HepG2 (cell line): ENCODE measurements at regions not wholly inside any gene's neighbourhood (a gene's known extent, or its start where the extent isn't known, plus 50 kb on each side); places are given as distances from the start of the nearest gene placed in this dataset.

Experiments
- ATAC-seq: fragments of 200-7000 bp; cut with Tn5 transposase; 3 replicates; pipeline ENCODE4 v1.9.1; 2020; ENCODE audit warnings: mild to moderate bottlenecking, moderate library complexity
- BruUV-seq: library from RNA; stranded (reverse); fragments of 400-500 nt; replicated peaks from 2 replicates; lab custom pipeline; 2021; lab: Mats Ljungman, UMichigan
- CTCF ChIA-PET: fragments of 300-600 bp; formaldehyde crosslinking; extraction: SDS; loops from one replicate; lab custom pipeline; 2021; ENCODE audit warnings: low total read pairs, inconsistent platforms, low intra/inter-chr PET ratio; lab: Yijun Ruan, JAX
- POLR2A ChIA-PET: fragments of 350-600 bp; sonication (Branson Sonifier 250); formaldehyde crosslinking; loops from one replicate; lab custom pipeline; 2020; ENCODE audit warnings: antibody characterized with exemption, inconsistent platforms; lab: Yijun Ruan, JAX
- DNase-seq: peaks from one replicate; pipeline ENCODE4 v3.0.0-alpha.2; 2015; ENCODE audit warnings: low spot score
- FAIRE-seq: peaks from 3 replicates; lab custom pipeline; 2011; peaks lifted over from hg19 to GRCh38; lab: Jason Lieb, UNC
- H2AFZ ChIP-seq: one replicate; pipeline ENCODE4 v1.6.1; 2011; ENCODE audit warnings: low read length, inconsistent platforms
- H3K27ac ChIP-seq: fragments of 300-600 bp; 3 replicates; pipeline ENCODE4 v1.8.0; 2011; ENCODE audit warnings: mixed run types, mild to moderate bottlenecking, mixed read lengths, low read length, inconsistent platforms; ENCODE audit not compliant: insufficient read depth; ENCODE audit errors: extremely low read length
- H3K27me3 ChIP-seq, 2 experiments: fragments of 200-600 bp in 1 of 2; 2 replicates in 1 of 2; 3 replicates in 1 of 2; pipeline versions ENCODE4 v1.6.0 to v1.8.0; 2011; ENCODE audit warnings: low read length in 2 of 2, mild to moderate bottlenecking in 2 of 2, moderate library complexity in 2 of 2, inconsistent platforms in 1 of 2; ENCODE audit not compliant: insufficient read depth in 2 of 2, control insufficient read depth in 1 of 2
- H3K36me3 ChIP-seq, 2 experiments: fragments of 200-600 bp in 1 of 2; replicated peaks in 1 of 2; 2 replicates in 1 of 2; 3 replicates in 1 of 2; pipeline versions ENCODE4 v1.5.1 to v1.8.0; 2011; ENCODE audit warnings: low read length in 2 of 2, inconsistent platforms in 1 of 2; ENCODE audit not compliant: insufficient read depth in 2 of 2, control insufficient read depth in 1 of 2
- H3K4me1 ChIP-seq: 2 replicates; pipeline ENCODE4 v1.5.1; 2012; ENCODE audit warnings: low read length, inconsistent platforms; ENCODE audit not compliant: insufficient read depth
- H3K4me2 ChIP-seq: 2 replicates; pipeline ENCODE4 v1.6.0; 2011; ENCODE audit warnings: low read depth, low read length, inconsistent platforms
- H3K4me3 ChIP-seq, 3 experiments: fragments of 200-600 bp in 1 of 3; sonication (generic), shearing (Covaris generic) in 1 of 3; replicated peaks in 1 of 3; 2 replicates each; pipeline ENCODE4 v1.5.1; 2011 to 2016; ENCODE audit warnings: low read length in 3 of 3, inconsistent platforms in 2 of 3, low read depth in 2 of 3, mild to moderate bottlenecking in 2 of 3, control low read depth in 1 of 3, mixed read lengths in 1 of 3; ENCODE audit not compliant: insufficient read depth in 1 of 3
- H3K79me2 ChIP-seq: one replicate; pipeline ENCODE4 v1.6.1; 2011; ENCODE audit warnings: low read length, inconsistent platforms; ENCODE audit not compliant: insufficient read depth
- H3K9ac ChIP-seq: 2 replicates; pipeline ENCODE4 v1.6.0; 2011; ENCODE audit warnings: mild to moderate bottlenecking, low read depth, low read length, inconsistent platforms; ENCODE audit not compliant: insufficient read depth
- H3K9me3 ChIP-seq: 2 replicates; pipeline ENCODE4 v1.5.1; 2012; ENCODE audit warnings: mild to moderate bottlenecking, low read length
- H4K20me1 ChIP-seq: 2 replicates; pipeline ENCODE4 v1.6.0; 2011; ENCODE audit warnings: inconsistent platforms, mild to moderate bottlenecking, low read length, moderate library complexity; ENCODE audit not compliant: insufficient read depth
- DMAP1 ChIP-seq: IDR thresholded peaks from 2 replicates; pipeline ENCODE4 v1.6.1; 2016
- DPF2 ChIP-seq: sonication (generic); formaldehyde crosslinking; IDR thresholded peaks from 2 replicates; pipeline ENCODE4 v1.4.0; 2020; ENCODE audit warnings: mild to moderate bottlenecking, low read depth, missing genetic modification reagents, borderline replicate concordance
- ELK4 ChIP-seq: sonication (generic); formaldehyde crosslinking; IDR thresholded peaks from 2 replicates; pipeline ENCODE4 v1.9.0; 2021; ENCODE audit warnings: missing genetic modification reagents, borderline replicate concordance
- GATAD1 ChIP-seq: IDR thresholded peaks from 2 replicates; pipeline ENCODE4 v1.6.1; 2016; ENCODE audit warnings: missing genetic modification reagents, missing compliant biosample characterization
- HNF1A ChIP-seq, 2 experiments: sonication (generic) in 1 of 2; formaldehyde crosslinking in 1 of 2; IDR thresholded peaks; 2 replicates each; pipeline versions ENCODE4 v1.4.0 to v1.6.1; 2016 to 2020; ENCODE audit warnings: borderline replicate concordance in 1 of 2, low read depth in 1 of 2, mild to moderate bottlenecking in 1 of 2, missing genetic modification reagents in 1 of 2
- HNRNPLL ChIP-seq: fragments of 200-400 bp; formaldehyde crosslinking; IDR thresholded peaks from 2 replicates; pipeline ENCODE4 v1.6.1; 2017; ENCODE audit warnings: mild to moderate bottlenecking, low read depth, low read length; ENCODE audit not compliant: poor library complexity, severe bottlenecking
- KMT2A ChIP-seq: sonication (generic); formaldehyde crosslinking; IDR thresholded peaks from 2 replicates; pipeline ENCODE4 v1.4.0; 2020; ENCODE audit warnings: missing genetic modification reagents
- MXD4 ChIP-seq: IDR thresholded peaks from 2 replicates; pipeline ENCODE4 v1.6.1; 2016; ENCODE audit warnings: mild to moderate bottlenecking, missing biosample characterization, missing genetic modification reagents
- NAIF1 ChIP-seq: sonication (generic); formaldehyde crosslinking; IDR thresholded peaks from 2 replicates; pipeline ENCODE4 v1.5.0; 2020; ENCODE audit warnings: mild to moderate bottlenecking, missing genetic modification reagents, borderline replicate concordance
- REPIN1 ChIP-seq: sonication (generic); formaldehyde crosslinking; IDR thresholded peaks from 2 replicates; pipeline ENCODE4 v1.8.0; 2022; ENCODE audit warnings: missing genetic modification reagents, low read depth, mild to moderate bottlenecking, borderline replicate concordance
- SATB2 ChIP-seq: sonication (generic); formaldehyde crosslinking; IDR thresholded peaks from 2 replicates; pipeline ENCODE4 v1.5.0; 2020; ENCODE audit warnings: missing genetic modification reagents
- TBP ChIP-seq: sonication (generic); formaldehyde crosslinking; IDR thresholded peaks from 2 replicates; pipeline ENCODE4 v1.5.0; 2020; ENCODE audit warnings: missing genetic modification reagents
- ZKSCAN5 ChIP-seq: sonication (generic); formaldehyde crosslinking; IDR thresholded peaks from 2 replicates; pipeline ENCODE4 v1.5.1; 2020; ENCODE audit warnings: mild to moderate bottlenecking, missing genetic modification reagents
- ZNF256 ChIP-seq: sonication (generic); formaldehyde crosslinking; conservative IDR thresholded peaks from 2 replicates; pipeline ENCODE4 v1.4.0; 2020; ENCODE audit warnings: missing genetic modification reagents
- ZNF281 ChIP-seq: sonication (generic); formaldehyde crosslinking; IDR thresholded peaks from 2 replicates; pipeline ENCODE4 v1.4.0; 2020; ENCODE audit warnings: missing genetic modification reagents, borderline replicate concordance
- ZNF343 ChIP-seq: sonication (generic); formaldehyde crosslinking; IDR thresholded peaks from 2 replicates; pipeline ENCODE4 v1.4.0; 2020; ENCODE audit warnings: mild to moderate bottlenecking, missing genetic modification reagents
- ZNF619 ChIP-seq: sonication (generic); formaldehyde crosslinking; IDR thresholded peaks from 2 replicates; pipeline ENCODE4 v1.4.0; 2020; ENCODE audit warnings: mild to moderate bottlenecking, missing genetic modification reagents
- ZNF746 ChIP-seq: sonication (generic); formaldehyde crosslinking; IDR thresholded peaks from 2 replicates; pipeline ENCODE4 v1.8.0; 2022; ENCODE audit warnings: mild to moderate bottlenecking, missing genetic modification reagents
- whole genome bisulfite sequencing: methylation state at CpG from one replicate; pipeline ENCODE4 v1.1.6; 2017; ENCODE audit warnings: low lambda C conversion rate; 5-methylcytosine and 5-hydroxymethylcytosine counted together
- in situ Hi-C: cut with HindIII; loops from 2 replicates; pipeline ENCODE4 v1.10.0; 2017; ENCODE audit warnings: low pct_unique_long_range_greater_than_20kb; ENCODE audit not compliant: extremely low pct_ligation_motif_present
- intact Hi-C: fragments of 100-400 bp; cut with micrococcal nuclease; formaldehyde crosslinking; loops from one replicate; pipeline ENCODE4 v1.10.0; 2022; ENCODE audit not compliant: unreplicated experiment

- H4K20me1 ChIP-seq, result no peaks in the 10 kb centered on the region
- no peak for DNase-seq
- H3K79me2 ChIP-seq, result no peaks in the 10 kb centered on the region
- ChIA-PET POLR2A (no interaction called here), CTCF (no interaction called here)
- no peaks in the 10 kb centered on the region for H3K9me3 ChIP-seq
- WGBS, result 45% methylated on average over 4 of the region's 7 CpGs
- no peaks in the 10 kb centered on the region for H3K4me1 ChIP-seq
- H3K4me2 ChIP-seq, result no peak overlapping the region
- H3K27me3 ChIP-seq, result peaks cover 2 to 46% of the 10 kb centered on the region in 2 experiments; a peak in 3 of 5 replicates
- BruUV-seq, result no TSS peak
- no peak for ATAC-seq
- TF ChIP-seq ZNF256 (CRISPR knock-in tag) (no peak), ZKSCAN5 (CRISPR knock-in tag) (no peak), KMT2A (CRISPR knock-in tag) (no peak), REPIN1 (CRISPR knock-in tag) (no peak), ZNF619 (CRISPR knock-in tag) (no peak), TBP (CRISPR knock-in tag) (no peak), ZNF343 (CRISPR knock-in tag) (no peak), HNF1A (IDR thresholded peaks at IDR 0.05; ENCODE audit: low read depth) (no peak), HNF1A (CRISPR knock-in tag; IDR thresholded peaks at IDR 0.05; ENCODE audit: borderline replicate concordance) (no peak), NAIF1 (CRISPR knock-in tag) (no peak), MXD4 (no peak), DPF2 (CRISPR knock-in tag) (no peak), SATB2 (CRISPR knock-in tag) (no peak), HNRNPLL (no peak), ELK4 (no peak), GATAD1 (CRISPR knock-in tag) (no peak), DMAP1 (no peak), ZNF281 (CRISPR knock-in tag) (no peak), ZNF746 (CRISPR knock-in tag) (no peak)
- H3K4me3 ChIP-seq, result no peak overlapping the region
- no peak overlapping the region for H3K27ac ChIP-seq
- no peak for FAIRE-seq
- in situ Hi-C loops (no loop called here), intact Hi-C loops (no loop called here)
- no peak overlapping the region for H2AFZ ChIP-seq
- no peaks in the 10 kb centered on the region for H3K36me3 ChIP-seq
- no peak overlapping the region for H3K9ac ChIP-seq
These were observed 140.1 kb upstream of the SPACA7 start for GRCh38 chr13:112236016-112236415.
